HCT116 (cell line): ENCODE measurements at regions not wholly inside any gene's neighbourhood (a gene's known extent, or its start where the extent isn't known, plus 50 kb on each side); places are given as distances from the start of the nearest gene placed in this dataset.

ENCODE experiments used
- ATAC-seq: fragments of 200-7000 bp; cut with Tn5 transposase; 2 replicates; pipeline ENCODE4 v1.9.1; 2020; ENCODE audit warnings: mild to moderate bottlenecking, moderate library complexity
- BruUV-seq: library from RNA; stranded (reverse); fragments of 400-500 nt; replicated peaks from 2 replicates; lab custom pipeline; 2021; lab: Mats Ljungman, UMichigan
- CTCF ChIA-PET: fragments of 300-600 bp; sonication (Branson Sonifier 250); formaldehyde crosslinking; loops from one replicate; lab custom pipeline; 2021; ENCODE audit warnings: antibody characterized with exemption; lab: Charles Lee
- POLR2A ChIA-PET: fragments of 300-600, 350-600 bp; sonication (Branson Sonifier 250); formaldehyde crosslinking; loops from one replicate; lab custom pipeline; 2021; ENCODE audit warnings: antibody characterized with exemption; lab: Charles Lee
- RAD21 ChIA-PET, 2 experiments: fragments of 300-600 bp; sonication (Branson Sonifier 250); formaldehyde crosslinking; loops; one replicate each; lab custom pipeline; 2023; ENCODE audit warnings: low total read pairs in 2 of 2; ENCODE audit not compliant: uncharacterized antibody in 2 of 2, unreplicated experiment in 2 of 2, low non-redundant PET in 1 of 2; lab: Charles Lee
- DNase-seq: peaks from one replicate; pipeline ENCODE4 v3.0.0-alpha.2; 2010; ENCODE audit warnings: low read depth, low spot score
- H2AFZ ChIP-seq: fragments of 200-600 bp; shearing (Covaris generic), sonication (generic); 2 replicates; pipeline ENCODE4 v1.6.1; 2017; ENCODE audit warnings: low read depth, mixed run types, mixed read lengths, antibody characterized with exemption, low read length; ENCODE audit not compliant: poor library complexity, severe bottlenecking
- H3K27ac ChIP-seq: 2 replicates; pipeline ENCODE4 v1.5.1; 2012; ENCODE audit warnings: low read depth, low read length
- H3K27me3 ChIP-seq: fragments of 200-600 bp; sonication (generic); 2 replicates; pipeline ENCODE4 v1.6.1; 2016; ENCODE audit warnings: mixed run types, low read length, mixed read lengths; ENCODE audit not compliant: insufficient read depth
- H3K36me3 ChIP-seq, 2 experiments: fragments of 200-500 bp in 1 of 2; fragments of 200-600 bp in 1 of 2; sonication (Bioruptor generic) in 1 of 2; sonication (generic) in 1 of 2; 2 replicates each; pipeline versions ENCODE4 v1.5.1 to v1.6.1; 2014 to 2016; ENCODE audit warnings: low read length in 2 of 2, inconsistent platforms in 1 of 2, mixed read lengths in 1 of 2, mixed run types in 1 of 2; ENCODE audit not compliant: insufficient read depth in 2 of 2, control insufficient read depth in 1 of 2
- H3K4me1 ChIP-seq, 2 experiments: fragments of 200-600 bp in 1 of 2; sonication (generic) in 1 of 2; 2 replicates each; pipeline versions ENCODE4 v1.5.1 to v1.6.1; 2012 to 2017; ENCODE audit warnings: low read length in 2 of 2, inconsistent platforms in 1 of 2, mild to moderate bottlenecking in 1 of 2, mixed read lengths in 1 of 2, mixed run types in 1 of 2, moderate library complexity in 1 of 2; ENCODE audit not compliant: insufficient read depth in 2 of 2, control insufficient read depth in 1 of 2
- H3K4me2 ChIP-seq: fragments of 200-600 bp; sonication (generic); 2 replicates; pipeline ENCODE4 v1.6.1; 2017; ENCODE audit warnings: mixed run types, low read length, mixed read lengths
- H3K4me3 ChIP-seq, 2 experiments: fragments of 200-600 bp in 1 of 2; sonication (generic) in 1 of 2; replicated peaks in 1 of 2; 2 replicates each; pipeline ENCODE4 v1.5.1; 2011 to 2016; ENCODE audit warnings: low read length in 2 of 2, control low read depth in 1 of 2, low read depth in 1 of 2, mild to moderate bottlenecking in 1 of 2, mixed read lengths in 1 of 2, mixed run types in 1 of 2
- H3K79me2 ChIP-seq: fragments of 200-600 bp; sonication (generic); 2 replicates; pipeline ENCODE4 v1.6.1; 2017; ENCODE audit warnings: mild to moderate bottlenecking, mixed run types, low read length, moderate library complexity, mixed read lengths; ENCODE audit not compliant: insufficient read depth
- H3K9ac ChIP-seq: fragments of 200-600 bp; sonication (generic); 2 replicates; pipeline ENCODE4 v1.6.1; 2016; ENCODE audit warnings: low read length, mixed read lengths
- H3K9me2 ChIP-seq: fragments of 200-600 bp; sonication (generic), shearing (Covaris generic); 2 replicates; pipeline ENCODE4 v1.6.1; 2017; ENCODE audit warnings: mixed run types, mild to moderate bottlenecking, moderate library complexity; ENCODE audit not compliant: insufficient read depth
- H3K9me3 ChIP-seq, 2 experiments: fragments of 200-500 bp in 1 of 2; fragments of 200-600 bp in 1 of 2; sonication (Bioruptor generic) in 1 of 2; sonication (generic) in 1 of 2; 2 replicates each; pipeline ENCODE4 v1.6.1; 2014 to 2017; ENCODE audit warnings: low read length in 2 of 2, mixed read lengths in 2 of 2, inconsistent platforms in 1 of 2, low read depth in 1 of 2, mild to moderate bottlenecking in 1 of 2, mixed run types in 1 of 2, moderate library complexity in 1 of 2; ENCODE audit not compliant: control insufficient read depth in 1 of 2, insufficient read depth in 1 of 2
- H4K20me1 ChIP-seq: fragments of 200-600 bp; sonication (generic), shearing (Covaris generic); 2 replicates; pipeline ENCODE4 v1.6.1; 2017; ENCODE audit warnings: mixed run types, mild to moderate bottlenecking, moderate library complexity; ENCODE audit not compliant: insufficient read depth
- CBX3 ChIP-seq: IDR thresholded peaks from 2 replicates; pipeline ENCODE4 v1.6.1; 2012; ENCODE audit warnings: low read depth
- CTCF ChIP-seq, 3 experiments: fragments of 200-600 bp in 1 of 3; sonication (generic) in 1 of 3; IDR thresholded peaks in 2 of 3; conservative IDR thresholded peaks in 1 of 3; 2 replicates each; pipeline ENCODE4 v1.5.1; 2012 to 2017; ENCODE audit warnings: low read depth in 2 of 3, low read length in 2 of 3, antibody characterized with exemption in 1 of 3, borderline replicate concordance in 1 of 3, control low read depth in 1 of 3, mild to moderate bottlenecking in 1 of 3, mixed read lengths in 1 of 3, mixed run types in 1 of 3, moderate library complexity in 1 of 3; ENCODE audit not compliant: insufficient read depth in 1 of 3
- EGR1 ChIP-seq: IDR thresholded peaks from 2 replicates; pipeline ENCODE4 v1.6.1; 2012; ENCODE audit warnings: low read depth
- ELF1 ChIP-seq: IDR thresholded peaks from 2 replicates; pipeline ENCODE4 v1.6.1; 2012; ENCODE audit warnings: low read depth, borderline replicate concordance
- EZH2 ChIP-seq: fragments of 200-600 bp; sonication (generic); IDR thresholded peaks from 2 replicates; pipeline ENCODE4 v1.6.1; 2017; ENCODE audit warnings: antibody characterized with exemption, mixed run types
- EZH2phosphoT487 ChIP-seq: fragments of 200-600 bp; IDR thresholded peaks from 2 replicates; pipeline ENCODE4 v1.6.1; 2018; ENCODE audit warnings: antibody characterized with exemption, borderline replicate concordance
- JUND ChIP-seq: IDR thresholded peaks from 2 replicates; pipeline ENCODE4 v1.6.1; 2012
- POLR2A ChIP-seq: IDR thresholded peaks from 2 replicates; pipeline ENCODE4 v1.7.0; 2011; ENCODE audit warnings: borderline replicate concordance; ENCODE audit not compliant: insufficient read depth, insufficient read length; ENCODE audit errors: extremely low read depth
- POLR2AphosphoS5 ChIP-seq: IDR thresholded peaks from 2 replicates; pipeline ENCODE4 v1.6.1; 2011; ENCODE audit warnings: mild to moderate bottlenecking, low read depth, low read length, moderate library complexity
- RAD21 ChIP-seq: IDR thresholded peaks from 2 replicates; pipeline ENCODE4 v1.6.1; 2012; ENCODE audit warnings: low read depth, mild to moderate bottlenecking
- REST ChIP-seq: IDR thresholded peaks from 2 replicates; pipeline ENCODE4 v1.6.1; 2012; ENCODE audit warnings: low read depth
- SIN3A ChIP-seq: IDR thresholded peaks from 2 replicates; pipeline ENCODE4 v1.6.1; 2012; ENCODE audit warnings: low read depth
- SP1 ChIP-seq: IDR thresholded peaks from 2 replicates; pipeline ENCODE4 v1.6.1; 2012; ENCODE audit warnings: low read depth
- SRF ChIP-seq: IDR thresholded peaks from 2 replicates; pipeline ENCODE4 v1.6.1; 2012; ENCODE audit warnings: low read depth
- TCF7L2 ChIP-seq: IDR thresholded peaks from 2 replicates; pipeline ENCODE4 v1.7.0; 2011; ENCODE audit warnings: borderline replicate concordance, inconsistent platforms; ENCODE audit not compliant: insufficient read depth, insufficient read length; ENCODE audit errors: extremely low read depth
- ZFX ChIP-seq: fragments of 450-650 bp; IDR thresholded peaks from 2 replicates; pipeline ENCODE4 v1.6.1; 2017
- ZNF274 ChIP-seq: fragments of 200-500 bp; sonication (Bioruptor generic); IDR thresholded peaks from 2 replicates; pipeline ENCODE4 v1.6.1; 2014; ENCODE audit warnings: mild to moderate bottlenecking, low read depth, low read length, inconsistent platforms
- intact Hi-C: fragments of 100-400 bp; cut with micrococcal nuclease; formaldehyde crosslinking; loops from 2 replicates; pipeline ENCODE4 v1.10.0; 2022

GRCh38 chr17:71102777-71103176, 933.4 kb downstream of the KCNJ2 start:
- no TSS peak for BruUV-seq
- H3K4me3 ChIP-seq: no peak overlapping the region
- no peak overlapping the region for H2AFZ ChIP-seq
- no peak for DNase-seq
- no peaks in the 10 kb centered on the region for H3K9me2 ChIP-seq
- no peaks in the 10 kb centered on the region for H3K79me2 ChIP-seq
- H3K27ac ChIP-seq: no peak overlapping the region
- no peaks in the 10 kb centered on the region for H3K4me1 ChIP-seq
- H4K20me1 ChIP-seq: no peaks in the 10 kb centered on the region
- H3K36me3 ChIP-seq: no peaks in the 10 kb centered on the region
- H3K9me3 ChIP-seq: no peaks in the 10 kb centered on the region
- H3K4me2 ChIP-seq: no peak overlapping the region
- ATAC-seq: no peak
- H3K9ac ChIP-seq: no peak overlapping the region
- intact Hi-C loops: no loop called here
- RAD21 ChIA-PET: no interaction called here
- CTCF ChIA-PET: no interaction called here
- no peak for TF ChIP-seq CBX3
- no peak for TF ChIP-seq SP1
- TF ChIP-seq POLR2AphosphoS5: no peak
- no peak for TF ChIP-seq SRF
- no peak for TF ChIP-seq EZH2
- no peak for TF ChIP-seq ZFX
- no peak for TF ChIP-seq SIN3A
- TF ChIP-seq TCF7L2: no peak
- no peak for TF ChIP-seq JUND
- TF ChIP-seq, all 23 proteins: peak for 0
- POLR2A ChIA-PET: no interaction called here
- H3K27me3 ChIP-seq: no peaks in the 10 kb centered on the region

GRCh38 chr17:71104225-71104624, 934.9 kb downstream of the KCNJ2 start:
- no peak overlapping the region for H2AFZ ChIP-seq
- no peaks in the 10 kb centered on the region for H3K9me3 ChIP-seq
- no peak overlapping the region for H3K4me3 ChIP-seq
- ATAC-seq (no peak), DNase-seq (no peak)
- H3K9ac ChIP-seq: no peak overlapping the region
- H3K27me3 ChIP-seq: no peaks in the 10 kb centered on the region
- H3K4me1 ChIP-seq: no peaks in the 10 kb centered on the region
- H3K36me3 ChIP-seq: no peaks in the 10 kb centered on the region
- RAD21 ChIA-PET: no interaction called here
- H3K9me2 ChIP-seq: no peaks in the 10 kb centered on the region
- intact Hi-C loops: no loop called here
- BruUV-seq: no TSS peak
- H3K79me2 ChIP-seq: no peaks in the 10 kb centered on the region
- H3K27ac ChIP-seq: no peak overlapping the region
- POLR2A ChIA-PET: no interaction called here
- no peaks in the 10 kb centered on the region for H4K20me1 ChIP-seq
- CTCF ChIA-PET: interaction anchor here (1.7 kb wide), 1 partner anchor 337 kb away, joined by 6 read pairs; no protein-coding TSS in a partner anchor
- H3K4me2 ChIP-seq: no peak overlapping the region
- TF ChIP-seq CBX3 (no peak), EGR1 (no peak), POLR2A (no peak), SRF (no peak), SP1 (no peak), SIN3A (no peak), ELF1 (no peak), CTCF (IDR thresholded peaks at IDR 0.05 in 2 of 3, conservative IDR thresholded peaks at IDR 0.05 in 1 of 3; ENCODE audit: borderline replicate concordance in 1 of 3, insufficient read depth in 1 of 3, low read depth in 2 of 3, low read length in 2 of 3) (no peak), POLR2AphosphoS5 (no peak), REST (no peak), RAD21 (no peak), EZH2phosphoT487 (no peak), ZFX (no peak), EZH2 (no peak), ZNF274 (no peak)
